GM15510 (cell line): ENCODE measurements at regions not wholly inside any gene's neighbourhood (a gene's known extent, or its start where the extent isn't known, plus 50 kb on each side); places are given as distances from the start of the nearest gene placed in this dataset.

Experiments
- POLR2A ChIP-seq: IDR thresholded peaks from 3 replicates; pipeline ENCODE4 v1.6.1; 2011; ENCODE audit warnings: borderline replicate concordance; ENCODE audit not compliant: insufficient read length; ENCODE audit errors: extremely low read depth

DNA sequence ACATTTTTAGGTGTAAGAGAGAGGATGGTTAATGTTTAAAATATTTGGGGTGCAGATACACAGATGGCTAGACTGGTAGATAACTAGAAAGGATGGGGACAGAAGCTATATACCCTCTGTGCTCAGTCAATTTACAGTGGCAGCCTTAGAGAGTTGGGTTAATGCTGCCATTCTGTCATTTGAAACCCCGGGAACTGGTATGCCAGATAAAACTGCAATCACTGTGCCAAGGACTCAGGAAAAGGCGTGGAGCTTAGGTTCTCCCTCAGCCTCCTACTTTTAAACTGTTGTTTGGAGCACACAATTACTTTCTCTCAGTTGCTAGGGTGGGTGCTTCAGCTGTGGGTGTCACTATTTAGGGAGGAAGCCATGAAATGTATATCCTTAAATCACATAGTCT lies 90.0 kb upstream of the HNRNPU start:
- no peak for TF ChIP-seq POLR2A

DNA sequence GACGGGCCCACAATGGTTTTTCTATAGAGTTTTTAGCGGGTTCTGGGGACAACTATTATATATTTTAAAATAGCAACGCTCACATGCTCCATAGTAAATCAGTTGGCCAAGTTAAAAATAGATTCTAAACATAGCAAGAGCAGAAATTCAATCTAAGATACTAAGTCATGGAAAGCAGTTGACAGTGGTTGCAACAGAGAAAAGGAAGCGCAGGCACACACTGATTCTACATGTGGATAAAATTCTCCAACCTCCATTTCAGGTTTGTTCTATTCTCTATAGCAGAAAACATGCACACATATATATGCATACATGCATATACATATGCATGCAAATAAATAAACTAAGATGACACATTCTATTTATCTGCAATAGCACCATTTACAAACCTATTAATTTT lies 89.6 kb upstream of the HNRNPU start:
- no peak for TF ChIP-seq POLR2A

DNA sequence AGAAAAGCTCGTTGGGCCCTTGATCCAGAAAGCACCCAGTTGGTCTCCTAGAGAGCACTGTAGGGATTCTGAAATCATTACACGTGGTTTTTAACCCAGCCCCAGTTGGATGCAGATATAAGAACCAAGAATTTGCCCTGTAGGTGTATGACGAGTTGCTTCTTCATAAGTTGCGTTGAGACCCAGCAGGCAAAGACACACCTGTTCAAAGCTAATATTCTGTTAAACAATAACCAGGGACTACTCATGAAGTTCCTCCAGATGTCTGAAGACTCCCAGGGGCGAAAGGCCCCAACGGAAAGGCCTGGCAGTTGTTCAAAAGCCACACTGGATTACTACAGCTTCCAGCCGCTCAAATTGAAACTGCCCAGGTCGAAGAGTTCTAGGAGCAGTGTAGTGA lies 88.6 kb upstream of the HNRNPU start:
- no peak for TF ChIP-seq POLR2A

DNA sequence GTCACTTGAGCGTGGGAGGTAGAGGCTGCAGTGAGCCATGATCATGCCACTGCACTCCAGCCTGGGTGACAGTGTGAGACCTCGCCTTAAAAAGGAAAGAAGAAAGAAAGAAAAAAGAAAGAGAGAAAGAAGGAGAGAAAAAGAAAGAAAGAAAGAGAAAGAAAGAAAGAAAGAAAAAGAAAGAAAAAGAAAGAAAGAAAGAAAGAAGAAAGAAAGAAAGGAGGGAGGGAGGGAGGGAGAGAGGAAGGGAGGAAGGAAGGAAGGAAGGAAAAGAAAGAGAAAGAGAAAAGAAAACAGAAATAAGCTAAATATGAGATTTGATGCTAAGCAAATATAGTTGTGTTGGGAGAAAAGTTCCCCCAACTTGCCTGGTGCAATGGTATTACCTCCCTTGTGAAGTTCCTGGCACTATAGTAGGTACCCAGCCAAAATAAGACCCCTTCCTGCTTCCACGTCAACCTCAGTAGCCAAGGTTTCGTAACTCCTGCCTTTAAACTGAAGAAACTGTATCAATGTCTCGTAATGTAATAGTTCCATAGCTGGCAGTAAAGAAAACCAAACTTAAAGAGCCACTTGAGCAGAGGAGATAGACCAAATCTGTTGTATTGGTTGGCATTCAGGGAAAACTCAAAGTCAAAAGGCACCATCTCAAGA lies 88.1 kb upstream of the HNRNPU start:
- no peak for TF ChIP-seq POLR2A

DNA sequence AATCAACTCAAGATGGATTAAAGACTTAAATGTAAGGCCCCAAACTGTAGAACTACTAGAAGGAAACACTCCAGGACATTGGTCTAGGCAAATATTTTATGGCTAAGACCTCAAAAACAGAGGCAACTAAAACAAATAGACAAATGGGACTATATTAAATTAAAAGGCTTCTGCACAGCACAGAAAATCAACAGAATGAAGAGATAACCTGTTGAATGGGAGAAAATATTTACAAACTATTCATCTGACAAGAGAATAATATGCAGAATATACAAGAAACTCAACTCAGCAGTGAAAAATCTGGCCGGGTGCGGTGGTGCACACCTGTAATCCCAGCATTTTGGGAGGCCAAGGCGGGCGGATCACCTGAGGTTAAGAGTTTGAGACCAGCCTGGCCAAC lies 84.1 kb upstream of the HNRNPU start:
- TF ChIP-seq POLR2A: no peak

DNA sequence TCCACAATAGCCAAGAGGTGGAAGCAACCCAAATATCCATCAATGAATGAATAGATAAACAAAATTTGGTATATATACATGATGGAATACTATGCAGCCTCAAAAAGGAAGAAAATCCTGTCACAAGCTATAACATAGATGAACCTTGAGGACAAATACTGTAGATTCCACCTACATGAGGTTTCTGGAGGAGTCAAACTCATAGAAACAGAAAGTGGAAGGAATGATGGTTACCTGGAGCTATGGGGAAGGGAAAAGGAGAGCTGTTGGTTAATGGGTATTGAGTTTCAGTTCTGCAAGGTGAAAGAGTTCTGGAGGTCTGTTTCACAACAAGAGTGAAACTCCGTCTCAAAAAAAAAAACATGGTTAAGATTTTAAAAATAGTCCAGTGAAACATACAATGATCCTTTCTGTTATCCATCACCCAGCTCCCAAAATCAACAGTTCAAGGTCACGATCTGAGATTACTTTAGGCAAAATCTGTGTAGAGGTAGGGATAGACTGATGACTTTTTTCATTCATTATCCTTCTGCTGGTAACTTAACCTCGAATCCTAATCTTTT lies 80.8 kb upstream of the HNRNPU start:
- TF ChIP-seq POLR2A: no peak

DNA sequence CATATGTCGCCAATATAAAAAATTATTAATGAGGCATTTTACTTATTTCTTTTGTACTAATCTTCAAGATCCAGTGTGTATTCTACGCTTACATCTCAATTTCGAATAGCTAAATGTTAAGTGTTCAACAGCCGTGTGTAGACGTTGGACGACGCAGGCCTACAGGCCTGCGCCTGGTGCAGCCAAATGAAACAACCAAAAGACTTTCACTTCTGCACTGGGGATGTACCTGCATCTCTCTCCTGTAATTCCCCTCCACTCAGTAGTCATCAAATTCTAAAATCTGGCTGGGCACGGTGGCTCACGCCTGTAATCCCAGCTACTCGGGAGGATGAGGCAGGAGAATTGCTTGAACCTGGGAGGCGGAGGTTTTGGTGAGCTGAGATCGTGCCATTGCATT lies 76.8 kb upstream of the HNRNPU start:
- no peak for TF ChIP-seq POLR2A

DNA sequence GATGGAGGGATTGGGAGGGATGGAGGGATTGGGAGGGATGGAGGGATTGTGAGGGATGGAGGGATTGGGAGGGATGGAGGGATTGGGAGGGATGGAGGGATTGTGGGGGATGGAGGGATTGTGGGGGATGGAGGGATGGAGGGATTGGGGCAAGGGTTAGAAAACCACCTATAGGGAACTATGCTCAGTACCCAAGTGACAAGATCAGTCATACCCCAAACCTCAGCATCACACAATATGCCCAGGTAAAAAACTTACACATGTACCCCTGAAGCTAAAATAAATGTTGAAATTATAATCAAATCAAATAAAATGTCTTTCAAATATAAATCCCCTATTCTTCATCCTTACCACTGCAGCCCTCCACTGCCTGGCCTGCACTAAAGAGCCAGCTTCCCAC lies 72.8 kb upstream of the HNRNPU start:
- no peak for TF ChIP-seq POLR2A

DNA sequence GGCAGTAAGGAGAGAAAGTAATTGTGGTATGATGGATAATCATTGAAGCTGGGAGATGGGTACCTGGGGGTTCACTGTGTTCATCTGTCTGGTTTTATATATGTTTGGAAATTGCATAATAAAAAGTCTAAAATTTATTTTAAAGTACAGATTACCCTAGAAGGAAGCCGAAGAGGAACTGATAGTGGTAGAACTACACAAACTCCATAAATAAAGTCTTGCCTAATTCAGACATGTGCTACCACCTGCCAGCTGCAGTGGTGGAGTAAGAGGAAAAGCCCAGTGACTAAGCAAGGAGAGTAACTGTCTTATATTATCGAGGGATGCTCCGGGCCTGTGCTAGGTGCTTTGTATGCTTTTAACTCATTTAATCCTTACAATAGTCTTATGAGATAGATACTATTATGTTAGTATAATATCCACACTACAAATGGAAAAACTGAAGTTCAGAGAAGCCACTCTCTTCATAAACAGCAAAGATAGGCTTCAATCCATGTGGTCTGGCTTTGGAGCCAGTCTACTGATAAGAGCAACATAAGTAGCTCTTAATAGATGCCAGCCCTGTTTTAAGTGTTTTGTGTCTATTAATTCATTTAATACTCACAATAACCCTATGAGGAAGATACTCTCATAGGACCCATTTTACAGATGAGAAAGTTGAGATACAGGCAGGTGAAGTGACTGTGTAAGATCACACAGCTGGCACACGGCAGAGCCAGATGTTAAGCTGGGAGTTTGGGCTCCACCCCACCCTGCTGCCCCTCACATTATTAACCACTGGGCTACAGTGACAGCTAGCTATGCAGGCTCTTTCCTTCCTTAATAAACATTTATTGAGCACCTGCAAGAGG lies 56.8 kb upstream of the HNRNPU start:
- TF ChIP-seq POLR2A: no peak

DNA sequence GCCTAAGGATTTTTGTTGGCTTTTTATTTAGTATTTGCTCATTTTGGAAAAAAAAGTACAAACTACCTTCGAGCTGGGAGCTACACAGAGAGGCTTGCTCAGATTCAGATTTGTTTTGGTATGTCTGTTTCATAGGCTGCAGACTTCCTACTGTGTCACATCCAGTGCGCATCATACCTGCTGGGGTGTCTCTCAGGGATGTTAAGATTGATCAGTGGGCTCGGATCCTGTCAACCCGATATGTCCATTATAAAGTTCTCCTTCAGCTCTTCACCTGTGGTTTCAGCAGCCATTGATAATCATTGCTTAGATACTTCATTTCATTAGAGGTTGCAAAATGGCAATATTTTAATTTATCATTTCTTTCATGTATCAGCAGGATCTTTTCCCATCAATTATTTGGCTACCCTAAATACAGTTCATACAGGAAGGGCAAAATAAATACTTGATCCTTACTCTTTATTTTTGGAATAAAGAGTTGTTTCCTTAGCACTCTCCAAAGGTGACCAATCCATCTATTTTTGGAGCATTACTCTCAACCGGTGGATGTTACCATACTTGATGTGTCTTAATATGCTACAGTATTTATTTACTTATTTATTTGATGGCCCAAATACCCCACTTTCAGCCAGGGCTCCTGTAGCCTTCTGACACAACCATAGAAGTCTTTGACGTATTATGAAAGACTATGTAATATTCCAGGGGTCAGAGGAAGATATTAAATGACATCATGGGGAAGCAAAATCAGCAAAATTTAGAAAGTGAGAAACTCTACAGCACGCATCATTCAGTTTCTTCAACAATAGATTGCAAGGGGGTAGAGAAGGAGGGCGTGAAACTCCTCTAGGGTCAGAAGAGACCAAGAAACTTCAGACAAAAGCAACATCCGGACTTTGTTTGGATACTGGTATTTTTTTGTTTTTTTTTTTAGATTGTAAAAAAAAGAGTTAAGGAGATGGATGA lies 55.3 kb upstream of the HNRNPU start:
- TF ChIP-seq POLR2A: no peak

DNA sequence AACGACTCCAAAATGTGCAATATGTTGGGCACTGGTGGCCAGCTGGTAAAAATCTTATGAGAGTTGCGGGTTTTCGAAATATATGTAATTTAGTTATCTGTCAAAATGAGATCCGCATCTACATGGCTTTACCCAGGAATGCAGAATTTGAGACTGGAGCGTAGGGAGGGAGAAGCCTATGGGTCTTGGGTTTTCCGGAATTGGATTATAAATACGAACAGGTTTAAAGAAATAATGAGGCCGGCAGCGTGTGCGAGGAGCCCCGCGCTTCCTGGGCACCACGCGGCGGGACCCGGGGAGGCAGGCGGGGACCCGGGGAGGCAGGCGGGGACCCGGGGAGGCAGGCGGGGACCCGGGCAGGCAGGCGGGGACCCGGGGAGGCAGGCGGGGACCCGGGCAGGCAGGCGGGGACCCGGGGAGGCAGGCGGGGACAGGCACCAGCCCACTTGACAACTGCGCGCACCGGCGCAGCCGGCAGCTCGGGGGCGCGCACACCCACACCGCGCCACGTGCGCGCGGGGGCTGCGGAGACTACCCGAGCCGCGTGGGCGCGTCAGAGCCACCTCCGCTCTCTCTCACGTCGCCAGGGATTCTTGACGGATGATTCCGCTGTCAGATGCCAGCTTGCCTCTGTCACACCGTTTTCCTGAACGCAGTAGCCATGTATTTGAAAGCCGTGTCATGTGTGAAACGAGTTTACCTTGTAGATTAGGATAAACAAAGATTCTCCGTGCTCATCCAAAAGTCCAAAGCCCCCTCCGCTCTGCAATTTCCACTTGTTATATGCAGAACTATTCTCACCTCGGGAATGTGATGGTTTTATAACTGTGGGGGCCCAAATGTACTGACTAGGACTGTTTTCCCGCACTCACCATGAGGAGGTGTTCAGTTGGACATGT lies 54.3 kb upstream of the HNRNPU start:
- peak; percentile 52 for TF ChIP-seq POLR2A

DNA sequence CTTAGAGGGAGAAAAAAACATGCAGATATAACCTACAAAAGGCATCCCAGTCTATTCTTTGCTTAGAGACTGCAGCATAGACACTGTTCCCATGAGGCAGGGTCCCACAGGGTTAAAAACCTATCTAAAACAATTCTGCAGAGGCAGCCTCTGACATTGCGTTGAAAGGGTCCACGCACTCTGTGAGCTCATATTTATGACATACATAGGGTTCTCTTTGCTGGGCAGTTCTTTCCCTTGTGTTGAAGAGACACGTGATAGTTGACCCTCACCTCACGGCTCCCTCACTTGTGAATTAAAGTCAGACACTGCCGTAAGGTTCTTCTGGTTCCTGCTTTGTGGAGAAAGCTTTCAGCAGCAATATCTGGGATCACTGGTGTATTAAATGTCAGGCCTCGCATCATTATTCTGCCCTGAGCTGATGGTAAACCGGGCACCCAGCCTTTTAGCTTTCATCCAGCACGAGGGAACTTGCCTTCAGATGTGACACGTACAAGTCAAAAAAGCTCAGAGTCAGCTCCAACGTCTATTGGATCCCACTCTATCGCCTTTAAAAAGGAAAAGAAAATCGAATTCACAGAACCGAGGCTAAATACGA lies 52.8 kb upstream of the HNRNPU start:
- TF ChIP-seq POLR2A: no peak

DNA sequence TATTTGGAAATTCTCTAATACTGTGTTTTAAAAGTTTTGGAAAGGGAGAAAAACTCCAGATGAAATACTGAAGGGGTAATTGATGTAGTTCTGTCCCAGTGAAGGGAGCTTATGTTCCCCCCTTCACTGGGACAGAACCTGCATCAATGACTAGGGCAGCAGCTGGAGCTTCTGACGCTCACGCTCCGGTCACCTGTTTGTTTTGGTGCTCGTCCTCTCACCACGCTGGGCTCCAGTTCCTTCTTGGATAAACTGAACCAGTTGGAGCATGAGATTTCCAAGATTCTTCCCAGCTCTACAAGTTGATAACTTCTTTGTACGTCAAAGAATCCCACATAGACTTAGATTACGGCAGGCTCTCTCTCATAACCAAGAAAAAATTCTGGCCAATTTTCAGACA lies 51.4 kb upstream of the HNRNPU start:
- no peak for TF ChIP-seq POLR2A

DNA sequence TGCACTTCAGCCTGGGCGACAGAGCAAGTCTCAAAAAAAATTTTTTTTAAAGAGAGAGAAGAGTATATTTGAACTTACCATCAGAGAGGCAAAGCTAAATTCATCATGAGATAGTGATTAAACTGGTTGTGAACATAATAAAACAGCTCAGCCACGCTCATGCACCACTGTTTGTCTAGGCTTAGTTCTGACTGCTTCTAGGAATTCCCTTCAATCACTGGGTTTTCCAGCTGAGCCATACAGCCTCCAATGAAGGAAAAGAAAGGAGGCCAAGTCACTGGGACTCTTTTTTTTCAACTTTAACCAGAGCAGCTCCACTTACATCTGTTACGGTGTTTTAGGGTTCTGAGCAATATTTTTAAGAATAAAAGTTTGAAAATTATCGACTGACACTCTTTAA lies 50.4 kb upstream of the HNRNPU start:
- no peak for TF ChIP-seq POLR2A
